B cell (primary cell): ENCODE measurements at regions not wholly inside any gene's neighbourhood (a gene's known extent, or its start where the extent isn't known, plus 50 kb on each side); places are given as distances from the start of the nearest gene placed in this dataset.

Source experiments
- ATAC-seq: fragments of 200-7000 bp; cut with Tn5 transposase; one replicate; pipeline ENCODE4 v1.10.0; 2021; ENCODE audit warnings: low read depth, mild to moderate bottlenecking, moderate number of reproducible peaks, moderate library complexity
- CTCF ChIA-PET: fragments of 350-600 bp; sonication (Branson Sonifier 250); formaldehyde crosslinking; loops from one replicate; lab custom pipeline; 2021; ENCODE audit warnings: antibody characterized with exemption, inconsistent platforms; lab: Charles Lee
- POLR2A ChIA-PET: fragments of 350-600 bp; sonication (Branson Sonifier 250); formaldehyde crosslinking; loops from one replicate; lab custom pipeline; 2021; ENCODE audit warnings: antibody characterized with exemption; lab: Charles Lee
- DNase-seq: peaks from one replicate; pipeline ENCODE4 v3.0.0; 2013
- H2AFZ ChIP-seq: 2 replicates; pipeline ENCODE4 v1.6.1; 2012; ENCODE audit warnings: mild to moderate bottlenecking, low read depth, low read length; ENCODE audit not compliant: insufficient read depth, poor library complexity, severe bottlenecking
- H3K27ac ChIP-seq, 2 donors: 1 replicate in 1 of 2; 2 replicates in 1 of 2; pipeline ENCODE4 v1.5.1; 2012 to 2013; ENCODE audit warnings: low read length in 2 of 2, mild to moderate bottlenecking in 2 of 2, moderate library complexity in 1 of 2
- H3K27me3 ChIP-seq, 4 experiments: fragments of 200-600 bp in 1 of 4; sonication (generic) in 1 of 4; replicated peaks in 1 of 4; 1 replicate in 2 of 4; 2 replicates in 2 of 4; pipeline versions ENCODE4 v1.6.1 to v1.7.0; 2013 to 2016; ENCODE audit warnings: low read length in 3 of 4, mild to moderate bottlenecking in 2 of 4, mixed read lengths in 1 of 4, moderate library complexity in 1 of 4; ENCODE audit not compliant: insufficient read depth in 4 of 4, control insufficient read depth in 3 of 4; ENCODE audit errors: control extremely low read depth in 1 of 4
- H3K36me3 ChIP-seq, 2 experiments: replicated peaks in 1 of 2; 1 replicate in 1 of 2; 2 replicates in 1 of 2; pipeline versions ENCODE4 v1.6.1 to v1.7.1; 2013; ENCODE audit warnings: low read length in 1 of 2; ENCODE audit not compliant: insufficient read depth in 2 of 2, control insufficient read depth in 1 of 2; ENCODE audit errors: control extremely low read depth in 1 of 2, extremely low read depth in 1 of 2
- H3K4me1 ChIP-seq, 2 donors: fragments of 200-600 bp in 1 of 2; sonication (generic) in 1 of 2; 1 replicate in 1 of 2; 2 replicates in 1 of 2; pipeline versions ENCODE4 v1.5.1 to v1.6.1; 2013 to 2017; ENCODE audit warnings: low read length in 2 of 2; ENCODE audit not compliant: control insufficient read depth in 2 of 2, insufficient read depth in 2 of 2
- H3K4me2 ChIP-seq: replicated peaks from 2 replicates; pipeline ENCODE3; 2012; ENCODE audit warnings: mild to moderate bottlenecking, low read depth, low read length; ENCODE audit not compliant: poor library complexity, severe bottlenecking
- H3K4me3 ChIP-seq, 5 experiments: fragments of 200-600 bp in 1 of 5; sonication (generic) in 1 of 5; 1 replicate in 3 of 5; 2 replicates in 2 of 5; pipeline versions ENCODE4 v1.5.1 to v1.7.0; 2011 to 2016; ENCODE audit warnings: low read length in 4 of 5, mild to moderate bottlenecking in 4 of 5, low read depth in 2 of 5, control low read depth in 1 of 5, moderate library complexity in 1 of 5; ENCODE audit not compliant: insufficient read depth in 1 of 5; ENCODE audit errors: control extremely low read depth in 1 of 5, extremely low read depth in 1 of 5
- H3K79me2 ChIP-seq: fragments of 200-600 bp; sonication (generic); one replicate; pipeline ENCODE4 v1.6.0; 2016; ENCODE audit warnings: low read length; ENCODE audit not compliant: control insufficient read depth, insufficient read depth
- H3K9ac ChIP-seq: fragments of 200-600 bp; sonication (generic); 2 replicates; pipeline ENCODE4 v1.6.1; 2017; ENCODE audit warnings: mild to moderate bottlenecking, low read length, moderate library complexity
- H3K9me3 ChIP-seq, 3 donors: one replicate each; pipeline versions ENCODE4 v1.6.1 to v1.7.1; 2013; ENCODE audit warnings: low read length in 2 of 3; ENCODE audit not compliant: control insufficient read depth in 2 of 3, insufficient read depth in 1 of 3; ENCODE audit errors: control extremely low read depth in 1 of 3
- H4K20me1 ChIP-seq: 2 replicates; pipeline ENCODE4 v1.6.0; 2012; ENCODE audit warnings: mild to moderate bottlenecking, low read length; ENCODE audit not compliant: insufficient read depth, control insufficient read depth, poor library complexity, severe bottlenecking
- H3K27ac Mint-ChIP-seq: one replicate; pipeline ENCODE4 v1.8.0; 2021; ENCODE audit warnings: mixed read lengths
- H3K27me3 Mint-ChIP-seq: one replicate; pipeline ENCODE4 v1.8.0; 2021; ENCODE audit warnings: mixed read lengths
- H3K4me1 Mint-ChIP-seq: one replicate; pipeline ENCODE4 v1.8.0; 2021; ENCODE audit warnings: mixed read lengths
- H3K4me3 Mint-ChIP-seq: one replicate; pipeline ENCODE4 v1.8.0; 2021; ENCODE audit warnings: mixed read lengths
- H3K9me3 Mint-ChIP-seq: one replicate; pipeline ENCODE4 v1.8.0; 2022; ENCODE audit warnings: mixed read lengths; ENCODE audit not compliant: insufficient read depth
- CTCF ChIP-seq: fragments of 200-600 bp; IDR thresholded peaks from one replicate; pipeline ENCODE4 v1.8.0; 2022; ENCODE audit warnings: antibody characterized with exemption, mild to moderate bottlenecking
- EZH2 ChIP-seq: IDR thresholded peaks from 2 replicates; pipeline ENCODE4 v1.6.1; 2012; ENCODE audit warnings: borderline replicate concordance, low read depth, mild to moderate bottlenecking, moderate library complexity, low read length; ENCODE audit not compliant: insufficient read depth, poor library complexity, severe bottlenecking
- WGBS: methylation state at CpG from one replicate; pipeline ENCODE4 v1.1.5; 2013; ENCODE audit warnings: missing lambda C conversion rate; ENCODE audit not compliant: insufficient coverage; 5-methylcytosine and 5-hydroxymethylcytosine counted together
- intact Hi-C: fragments of 100-400 bp; cut with micrococcal nuclease; formaldehyde crosslinking; loops from one replicate; pipeline ENCODE4 v1.10.0; 2022

GRCh38 chr10:118218562-118218961 is 123.6 kb downstream of the FAM204A start:
- no peak overlapping the region for H3K4me3 Mint-ChIP-seq
- DNase-seq (no peak), ATAC-seq (no peak)
- POLR2A ChIA-PET = no interaction called here
- H3K27ac ChIP-seq = no peak overlapping the region
- H3K4me1 Mint-ChIP-seq = no peaks in the 10 kb centered on the region
- H3K9me3 Mint-ChIP-seq = no peaks in the 10 kb centered on the region
- WGBS = 93% methylated on average over 4 of the region's 6 CpGs
- CTCF ChIA-PET = no interaction called here
- H3K36me3 ChIP-seq = no peaks in the 10 kb centered on the region
- H4K20me1 ChIP-seq = no peaks in the 10 kb centered on the region
- H3K4me2 ChIP-seq = no peak overlapping the region
- no peaks in the 10 kb centered on the region for H3K9me3 ChIP-seq
- no peak overlapping the region for H3K4me3 ChIP-seq
- no peaks in the 10 kb centered on the region for H3K4me1 ChIP-seq
- intact Hi-C loops = no loop called here
- no peaks in the 10 kb centered on the region for H3K27me3 ChIP-seq
- peaks cover 8% of the 10 kb centered on the region for H3K27me3 Mint-ChIP-seq
- H3K9ac ChIP-seq = no peak overlapping the region
- TF ChIP-seq EZH2 = no peak
- no peak for TF ChIP-seq CTCF
- no peaks in the 10 kb centered on the region for H3K79me2 ChIP-seq
- no peak overlapping the region for H3K27ac Mint-ChIP-seq
- H2AFZ ChIP-seq = no peak overlapping the region

- POLR2A ChIA-PET = no interaction called here
Observed at GRCh38 chr10:118216571-118217170, 125.5 kb downstream of the FAM204A start.

More at GRCh38 chr10:118216571-118217170, 125.5 kb downstream of the FAM204A start:
- ATAC-seq = no peak
- no peaks in the 10 kb centered on the region for H3K4me1 ChIP-seq
- TF ChIP-seq EZH2 (no peak), CTCF (no peak)
- no peak overlapping the region for H2AFZ ChIP-seq
- 92% methylated on average over 2 of the region's 3 CpGs for WGBS
- H4K20me1 ChIP-seq = no peaks in the 10 kb centered on the region
- Mint-ChIP-seq H3K27ac (no peak overlapping the region), H3K9me3 (no peaks in the 10 kb centered on the region), H3K4me1 (no peaks in the 10 kb centered on the region), H3K27me3 (peaks cover 4% of the 10 kb centered on the region), H3K4me3 (no peak overlapping the region)
- DNase-seq = no peak
- no peaks in the 10 kb centered on the region for H3K27me3 ChIP-seq
- H3K79me2 ChIP-seq = no peaks in the 10 kb centered on the region
- H3K9me3 ChIP-seq = no peaks in the 10 kb centered on the region
- H3K27ac ChIP-seq = no peak overlapping the region
- no peaks in the 10 kb centered on the region for H3K36me3 ChIP-seq
- no peak overlapping the region for H3K9ac ChIP-seq
- CTCF ChIA-PET = no interaction called here
- intact Hi-C loops = no loop called here
- no peak overlapping the region for H3K4me2 ChIP-seq
- no peak overlapping the region for H3K4me3 ChIP-seq
